Smooth muscle cell (in vitro differentiated cells): ENCODE measurements at regions not wholly inside any gene's neighbourhood (a gene's known extent, or its start where the extent isn't known, plus 50 kb on each side); places are given as distances from the start of the nearest gene placed in this dataset.

Source experiments
- DNase-seq: peaks from one replicate; lab custom pipeline; 2025; ENCODE audit not compliant: unreplicated experiment; lab: John Stamatoyannopoulos, UW
- H2AFZ ChIP-seq: fragments of 200-600 bp; sonication (generic); 2 replicates; pipeline ENCODE4 v1.6.0; 2016; ENCODE audit warnings: antibody characterized with exemption, low read depth, mild to moderate bottlenecking
- H3F3A ChIP-seq: fragments of 200-600 bp; sonication (generic); 2 replicates; pipeline ENCODE4 v1.6.0; 2017; ENCODE audit warnings: antibody characterized with exemption, low read depth
- H3K27ac ChIP-seq: fragments of 200-600 bp; sonication (generic); 2 replicates; pipeline ENCODE4 v1.5.1; 2016; ENCODE audit warnings: low read depth, mild to moderate bottlenecking
- H3K27me3 ChIP-seq: fragments of 200-600 bp; sonication (generic); 2 replicates; pipeline ENCODE4 v1.6.1; 2016; ENCODE audit warnings: low read depth, mild to moderate bottlenecking
- H3K36me3 ChIP-seq: fragments of 200-600 bp; sonication (generic); 2 replicates; pipeline ENCODE4 v1.5.1; 2016; ENCODE audit warnings: low read depth
- H3K4me1 ChIP-seq: fragments of 200-600 bp; sonication (generic); 2 replicates; pipeline ENCODE4 v1.5.1; 2016; ENCODE audit warnings: low read depth
- H3K4me2 ChIP-seq: fragments of 200-600 bp; sonication (generic); 2 replicates; pipeline ENCODE4 v1.6.0; 2016; ENCODE audit warnings: mild to moderate bottlenecking
- H3K4me3 ChIP-seq: fragments of 200-600 bp; sonication (generic); 2 replicates; pipeline ENCODE4 v1.5.1; 2016; ENCODE audit warnings: mild to moderate bottlenecking
- H3K79me2 ChIP-seq: fragments of 200-600 bp; sonication (generic); 2 replicates; pipeline ENCODE4 v1.6.0; 2016; ENCODE audit warnings: low read depth, mild to moderate bottlenecking
- H3K9ac ChIP-seq: fragments of 200-600 bp; sonication (generic); 2 replicates; pipeline ENCODE4 v1.6.0; 2016; ENCODE audit warnings: low read depth
- H3K9me3 ChIP-seq: fragments of 200-600 bp; sonication (generic); replicated peaks from 2 replicates; pipeline ENCODE4 v1.5.1; 2016; ENCODE audit warnings: low read depth
- H4K20me1 ChIP-seq: fragments of 200-600 bp; sonication (generic); 2 replicates; pipeline ENCODE4 v1.6.0; 2016; ENCODE audit warnings: low read depth
- WGBS: methylation state at CpG from one replicate; pipeline ENCODE4 v1.1.7; 2016; ENCODE audit warnings: low lambda C conversion rate; 5-methylcytosine and 5-hydroxymethylcytosine counted together
- TF ChIP-seq, protein P1 (sequence below): fragments of 200-600 bp; sonication (generic); IDR thresholded peaks from 2 replicates; pipeline ENCODE4 v1.5.1; 2017; ENCODE audit warnings: borderline replicate concordance, mild to moderate bottlenecking, antibody characterized with exemption; ENCODE audit not compliant: insufficient read depth, poor library complexity, severe bottlenecking

DNA sequence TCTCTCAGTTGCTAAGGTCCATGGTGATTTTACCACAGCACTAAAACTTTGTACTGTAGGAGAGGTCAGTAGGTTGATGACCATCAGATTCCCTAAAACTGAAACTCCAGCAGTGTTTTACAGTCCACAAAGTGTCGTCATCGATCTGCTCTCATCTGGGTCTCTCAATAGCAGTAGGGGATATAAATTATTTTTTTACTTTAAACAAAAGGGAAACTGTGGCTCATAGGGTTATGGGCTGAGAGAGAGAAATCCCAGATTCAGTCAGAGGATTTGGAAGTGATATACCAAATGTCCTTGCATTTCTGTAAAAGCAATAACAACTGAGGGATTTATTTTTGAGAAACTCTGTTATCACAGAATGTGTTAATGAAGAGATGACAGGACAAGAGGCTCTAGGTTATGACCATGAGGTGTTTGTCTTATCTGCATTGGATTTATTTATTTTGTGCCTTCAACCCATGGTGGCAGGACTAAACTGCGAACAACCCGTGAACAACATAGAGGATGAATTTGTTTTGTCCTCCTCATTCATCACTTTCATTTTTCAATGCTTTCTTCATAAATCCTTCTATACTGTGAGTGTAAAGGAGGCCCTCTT lies 869.7 kb downstream of the OTOL1 start:
- TF ChIP-seq, protein P1, sequence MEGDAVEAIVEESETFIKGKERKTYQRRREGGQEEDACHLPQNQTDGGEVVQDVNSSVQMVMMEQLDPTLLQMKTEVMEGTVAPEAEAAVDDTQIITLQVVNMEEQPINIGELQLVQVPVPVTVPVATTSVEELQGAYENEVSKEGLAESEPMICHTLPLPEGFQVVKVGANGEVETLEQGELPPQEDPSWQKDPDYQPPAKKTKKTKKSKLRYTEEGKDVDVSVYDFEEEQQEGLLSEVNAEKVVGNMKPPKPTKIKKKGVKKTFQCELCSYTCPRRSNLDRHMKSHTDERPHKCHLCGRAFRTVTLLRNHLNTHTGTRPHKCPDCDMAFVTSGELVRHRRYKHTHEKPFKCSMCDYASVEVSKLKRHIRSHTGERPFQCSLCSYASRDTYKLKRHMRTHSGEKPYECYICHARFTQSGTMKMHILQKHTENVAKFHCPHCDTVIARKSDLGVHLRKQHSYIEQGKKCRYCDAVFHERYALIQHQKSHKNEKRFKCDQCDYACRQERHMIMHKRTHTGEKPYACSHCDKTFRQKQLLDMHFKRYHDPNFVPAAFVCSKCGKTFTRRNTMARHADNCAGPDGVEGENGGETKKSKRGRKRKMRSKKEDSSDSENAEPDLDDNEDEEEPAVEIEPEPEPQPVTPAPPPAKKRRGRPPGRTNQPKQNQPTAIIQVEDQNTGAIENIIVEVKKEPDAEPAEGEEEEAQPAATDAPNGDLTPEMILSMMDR: no peak
- H3K79me2 ChIP-seq: no peaks in the 10 kb centered on the region
- peak overlapping the region; percentile 20 for H2AFZ ChIP-seq
- H3K9me3 ChIP-seq: no peaks in the 10 kb centered on the region
- H4K20me1 ChIP-seq: no peaks in the 10 kb centered on the region
- H3K27ac ChIP-seq: peak overlapping the region; percentile 28
- H3K4me2 ChIP-seq: peak overlapping the region; percentile 70
- H3K9ac ChIP-seq: no peak overlapping the region
- WGBS: 18% methylated on average over 4 of the region's 4 CpGs
- no peaks in the 10 kb centered on the region for H3K36me3 ChIP-seq
- no peaks in the 10 kb centered on the region for H3K27me3 ChIP-seq
- no peak overlapping the region for H3K4me3 ChIP-seq
- DNase-seq: no peak
- H3K4me1 ChIP-seq: peaks cover under 1% of the 10 kb centered on the region
- peaks cover 7% of the 10 kb centered on the region for H3F3A ChIP-seq

DNA sequence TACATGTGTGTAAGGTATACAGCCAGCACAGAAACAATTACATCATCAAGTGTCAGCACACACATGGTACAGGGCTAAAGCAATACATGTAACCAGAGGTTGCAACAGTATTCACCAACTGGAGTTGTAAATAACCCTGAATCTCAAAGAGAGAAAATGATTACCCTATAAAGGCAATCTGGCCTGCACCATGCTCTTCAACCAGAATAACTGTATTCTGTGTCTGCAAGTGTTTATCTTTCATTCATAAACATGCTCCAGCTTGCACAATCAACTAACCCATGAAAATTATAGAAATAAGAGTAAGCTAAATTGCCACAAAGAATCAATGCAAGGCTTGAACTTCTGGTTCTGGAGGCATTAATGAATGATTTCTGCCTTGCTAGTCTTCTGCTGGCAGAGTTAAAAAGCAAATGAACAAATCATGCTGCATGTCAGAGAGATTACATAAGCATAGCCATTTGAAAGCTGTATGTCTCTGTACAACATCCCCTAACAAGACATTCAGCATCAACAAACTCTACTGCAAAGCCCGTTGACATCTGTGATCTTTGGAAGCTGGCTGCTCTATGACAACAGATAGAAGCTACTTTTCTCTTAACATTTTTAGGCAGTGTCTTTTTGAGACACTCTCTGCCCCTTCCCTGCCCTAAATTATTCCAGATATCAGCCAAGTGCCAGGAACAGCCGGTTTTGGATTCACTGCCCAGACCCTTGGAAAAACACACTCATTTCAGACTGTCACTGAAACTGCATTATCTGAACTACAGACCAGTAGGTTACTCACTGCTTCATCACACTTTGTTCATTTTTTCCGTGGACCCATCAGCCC lies 871.0 kb downstream of the OTOL1 start:
- Histone ChIP-seq H4K20me1 (no peaks in the 10 kb centered on the region), H3K4me3 (no peak overlapping the region), H3K27ac (peak overlapping the region; percentile 54), H3F3A (peaks cover 7% of the 10 kb centered on the region), H2AFZ (peak overlapping the region; percentile 40), H3K79me2 (no peaks in the 10 kb centered on the region), H3K36me3 (no peaks in the 10 kb centered on the region), H3K9ac (no peak overlapping the region), H3K4me2 (peak overlapping the region; percentile 62), H3K9me3 (no peaks in the 10 kb centered on the region), H3K27me3 (no peaks in the 10 kb centered on the region), H3K4me1 (peaks cover 10% of the 10 kb centered on the region)
- no peak for DNase-seq
- TF ChIP-seq, protein P1: no peak
- 12% methylated on average over 3 of the region's 3 CpGs for WGBS

DNA sequence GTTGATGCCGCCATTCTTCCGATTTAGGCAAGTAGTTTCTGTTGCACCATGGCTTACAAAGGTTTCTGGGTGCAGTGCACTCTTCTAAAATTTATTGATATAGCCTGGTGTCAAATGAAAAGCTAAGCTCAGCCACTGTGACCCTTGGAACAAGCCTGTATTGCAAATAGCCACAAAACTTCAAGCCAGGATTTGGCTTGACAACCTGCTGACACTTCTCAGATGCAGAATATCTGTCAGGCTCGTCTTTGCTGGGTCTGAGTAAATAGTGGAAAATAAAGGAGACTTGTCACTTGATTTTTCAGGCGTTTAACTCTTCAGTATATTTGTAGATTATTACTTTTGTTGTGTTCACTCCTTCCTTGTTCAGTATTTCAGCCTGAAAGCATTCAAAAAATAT lies 871.8 kb downstream of the OTOL1 start:
- 53% methylated on average over 4 of the region's 4 CpGs for WGBS
- H3K79me2 ChIP-seq: no peaks in the 10 kb centered on the region
- H3K27me3 ChIP-seq: no peaks in the 10 kb centered on the region
- TF ChIP-seq, protein P1: no peak
- no peak overlapping the region for H3K27ac ChIP-seq
- no peaks in the 10 kb centered on the region for H3K36me3 ChIP-seq
- H2AFZ ChIP-seq: peak overlapping the region; percentile 40
- H3K9ac ChIP-seq: no peak overlapping the region
- H3F3A ChIP-seq: peaks cover 7% of the 10 kb centered on the region
- H3K4me1 ChIP-seq: peaks cover 10% of the 10 kb centered on the region
- H3K4me2 ChIP-seq: peak overlapping the region; percentile 62
- DNase-seq: no peak
- no peaks in the 10 kb centered on the region for H4K20me1 ChIP-seq
- no peaks in the 10 kb centered on the region for H3K9me3 ChIP-seq
- no peak overlapping the region for H3K4me3 ChIP-seq
